ENCODE measurements at regions not wholly inside any gene's neighbourhood (a gene's known extent, or its start where the extent isn't known, plus 50 kb on each side); places are given as distances from the start of the nearest gene placed in this dataset.
"Not testable (repeated sequence)": the region's sequence is repeated elsewhere in the genome, so short reads cannot be mapped to it uniquely, and the experiment has no call there.

- no peak for DNase-seq (ENCODE audit: low spot score)
Observed at GRCh38 chr2:16031058-16031847, 90.9 kb downstream of the MYCN start.

- no peak for DNase-seq (ENCODE audit: low spot score)
Observed at GRCh38 chr2:16030206-16031057, 90.1 kb downstream of the MYCN start.

GRCh38 chr2:16028644-16029043, 88.3 kb downstream of the MYCN start:
- DNase-seq (ENCODE audit: low spot score) = no peak

GRCh38 chr2:16026816-16027501, 86.6 kb downstream of the MYCN start:
- DNase-seq (ENCODE audit: low spot score) = no peak

GRCh38 chr2:16025876-16026640, 85.7 kb downstream of the MYCN start:
- no peak for DNase-seq (ENCODE audit: low spot score)

GRCh38 chr2:16025211-16025875, 85.0 kb downstream of the MYCN start:
- DNase-seq (ENCODE audit: low spot score) = no peak

- not testable (repeated sequence) for DNase-seq (ENCODE audit: low spot score)
Observed at GRCh38 chr2:16024628-16025027, 84.3 kb downstream of the MYCN start.

GRCh38 chr2:16023506-16024360, 83.4 kb downstream of the MYCN start:
- no peak for DNase-seq (ENCODE audit: low spot score)

GRCh38 chr2:16022548-16023240, 82.3 kb downstream of the MYCN start:
- no peak for DNase-seq (ENCODE audit: low spot score)

- DNase-seq (ENCODE audit: low spot score) = no peak
Observed at GRCh38 chr2:16021611-16022363, 81.4 kb downstream of the MYCN start.

GRCh38 chr2:16020389-16021008, 80.1 kb downstream of the MYCN start:
- no peak for DNase-seq (ENCODE audit: low spot score)

GRCh38 chr2:16019617-16020351, 79.4 kb downstream of the MYCN start:
- no peak for DNase-seq (ENCODE audit: low spot score)

GRCh38 chr2:16019060-16019480, 78.7 kb downstream of the MYCN start:
- DNase-seq (ENCODE audit: low spot score) = no peak

GRCh38 chr2:16018277-16019059, 78.1 kb downstream of the MYCN start:
- DNase-seq (ENCODE audit: low spot score) = no peak

GRCh38 chr2:16016282-16016681, 75.9 kb downstream of the MYCN start:
- no peak for DNase-seq (ENCODE audit: low spot score)

- no peak for DNase-seq (ENCODE audit: low spot score)
Observed at GRCh38 chr2:16015903-16016265, 75.5 kb downstream of the MYCN start.
